ENCODE measurements at regions not wholly inside any gene's neighbourhood (a gene's known extent, or its start where the extent isn't known, plus 50 kb on each side); places are given as distances from the start of the nearest gene placed in this dataset.

GRCh38 chrX:4741024-4741423 is 1027.6 kb upstream of the PRKX start:
- DNase-seq (ENCODE audit: low spot score) (no peak), ATAC-seq (no peak)

GRCh38 chrX:4735299-4735698 is 1021.9 kb upstream of the PRKX start:
- no peak for DNase-seq (ENCODE audit: low spot score)
- ATAC-seq, result no peak

- DNase-seq (ENCODE audit: low spot score) (no peak), ATAC-seq (no peak)
Observed at GRCh38 chrX:4710618-4711433, 997.4 kb upstream of the PRKX start.

- DNase-seq (ENCODE audit: low spot score), result no peak
- no peak for ATAC-seq
Observed at GRCh38 chrX:4708970-4709760, 995.7 kb upstream of the PRKX start.

- no peak for ATAC-seq
- no peak for DNase-seq (ENCODE audit: low spot score)
Observed at GRCh38 chrX:4706961-4707360, 993.5 kb upstream of the PRKX start.

- ATAC-seq, result no peak
- DNase-seq (ENCODE audit: low spot score), result no peak
Observed at GRCh38 chrX:4690521-4690920, 977.1 kb upstream of the PRKX start.

- DNase-seq (ENCODE audit: low spot score) (no peak), ATAC-seq (no peak)
Observed at GRCh38 chrX:4682636-4683035, 969.2 kb upstream of the PRKX start.

GRCh38 chrX:4675686-4676300 is 962.3 kb upstream of the PRKX start:
- ATAC-seq (no peak), DNase-seq (ENCODE audit: low spot score) (no peak)

- ATAC-seq (no peak), DNase-seq (ENCODE audit: low spot score) (no peak)
Observed at GRCh38 chrX:4674028-4674782, 960.8 kb upstream of the PRKX start.

GRCh38 chrX:4671344-4671743 is 957.9 kb upstream of the PRKX start:
- no peak for ATAC-seq

GRCh38 chrX:4670606-4671005 is 957.2 kb upstream of the PRKX start:
- no peak for DNase-seq (ENCODE audit: low spot score)

More at GRCh38 chrX:4671344-4671743, 957.9 kb upstream of the PRKX start:
- no peak for DNase-seq (ENCODE audit: low spot score)

GRCh38 chrX:4668802-4669536 is 955.5 kb upstream of the PRKX start:
- ATAC-seq (no peak), DNase-seq (ENCODE audit: low spot score) (no peak)

More at GRCh38 chrX:4670606-4671005, 957.2 kb upstream of the PRKX start:
- ATAC-seq, result no peak

GRCh38 chrX:4663085-4663484 is 949.6 kb upstream of the PRKX start:
- ATAC-seq (no peak), DNase-seq (ENCODE audit: low spot score) (no peak)

- DNase-seq (ENCODE audit: low spot score) (no peak), ATAC-seq (no peak)
Observed at GRCh38 chrX:4661771-4662170, 948.3 kb upstream of the PRKX start.

GRCh38 chrX:4656419-4656818 is 943.0 kb upstream of the PRKX start:
- DNase-seq (ENCODE audit: low spot score), result no peak

GRCh38 chrX:4655743-4656142 is 942.3 kb upstream of the PRKX start:
- no peak for DNase-seq (ENCODE audit: low spot score)
- ATAC-seq, result no peak

More at GRCh38 chrX:4656419-4656818, 943.0 kb upstream of the PRKX start:
- no peak for ATAC-seq

- ATAC-seq (no peak), DNase-seq (ENCODE audit: low spot score) (no peak)
Observed at GRCh38 chrX:4642114-4642513, 928.7 kb upstream of the PRKX start.

- DNase-seq (ENCODE audit: low spot score), result no peak
- ATAC-seq, result no peak
Observed at GRCh38 chrX:4638036-4638435, 924.6 kb upstream of the PRKX start.

GRCh38 chrX:4627414-4627813 is 914.0 kb upstream of the PRKX start:
- no peak for ATAC-seq

GRCh38 chrX:4622486-4623167 is 909.2 kb upstream of the PRKX start:
- ATAC-seq, result no peak
- no peak for DNase-seq (ENCODE audit: low spot score)

More at GRCh38 chrX:4627414-4627813, 914.0 kb upstream of the PRKX start:
- no peak for DNase-seq (ENCODE audit: low spot score)
